ENCODE measurements at regions not wholly inside any gene's neighbourhood (a gene's known extent, or its start where the extent isn't known, plus 50 kb on each side); places are given as distances from the start of the nearest gene placed in this dataset.

GRCh38 chr14:52202151-52202550 is 65.3 kb upstream of the PTGDR start:
- no peaks in the 10 kb centered on the region for H3K27me3 ChIP-seq (ENCODE audit: insufficient read depth, poor library complexity, severe bottlenecking)
- TF ChIP-seq GABPA (IDR thresholded peaks at IDR 0.05; ENCODE audit: low read depth) (no peak), POLR2AphosphoS5 (IDR thresholded peaks at IDR 0.05; ENCODE audit: low read depth) (no peak), CTCF (IDR thresholded peaks at IDR 0.05; ENCODE audit: insufficient read depth, low read length) (no peak), REST (IDR thresholded peaks at IDR 0.05; ENCODE audit: insufficient replicate concordance, low read depth) (no peak)
- no peak overlapping the region for H3K27ac ChIP-seq (replicated peaks)
- DNase-seq (ENCODE audit: low read depth in 1 of 2, low spot score in 1 of 2): no peak
- H3K4me3 ChIP-seq (replicated peaks; ENCODE audit: insufficient read depth, low read length): no peak overlapping the region

GRCh38 chr14:52190337-52190931 is 77.1 kb upstream of the PTGDR start:
- no peak overlapping the region for H3K27ac ChIP-seq (replicated peaks)
- no peak for DNase-seq (ENCODE audit: low read depth in 1 of 2, low spot score in 1 of 2)
- no peak overlapping the region for H3K4me3 ChIP-seq (replicated peaks; ENCODE audit: insufficient read depth, low read length)
- H3K27me3 ChIP-seq (ENCODE audit: insufficient read depth, poor library complexity, severe bottlenecking): no peaks in the 10 kb centered on the region
- TF ChIP-seq GABPA (IDR thresholded peaks at IDR 0.05; ENCODE audit: low read depth) (no peak), POLR2AphosphoS5 (IDR thresholded peaks at IDR 0.05; ENCODE audit: low read depth) (no peak), REST (IDR thresholded peaks at IDR 0.05; ENCODE audit: insufficient replicate concordance, low read depth) (no peak), CTCF (IDR thresholded peaks at IDR 0.05; ENCODE audit: insufficient read depth, low read length) (no peak), SPI1 (IDR thresholded peaks at IDR 0.05; ENCODE audit: borderline replicate concordance, low read depth) (no peak)

- no peak overlapping the region for H3K4me3 ChIP-seq (replicated peaks; ENCODE audit: insufficient read depth, low read length)
- H3K27me3 ChIP-seq (ENCODE audit: insufficient read depth, poor library complexity, severe bottlenecking): no peaks in the 10 kb centered on the region
- H3K27ac ChIP-seq (replicated peaks): no peak overlapping the region
- TF ChIP-seq REST (IDR thresholded peaks at IDR 0.05; ENCODE audit: insufficient replicate concordance, low read depth) (no peak), GABPA (IDR thresholded peaks at IDR 0.05; ENCODE audit: low read depth) (no peak), POLR2AphosphoS5 (IDR thresholded peaks at IDR 0.05; ENCODE audit: low read depth) (no peak), CTCF (IDR thresholded peaks at IDR 0.05; ENCODE audit: insufficient read depth, low read length) (no peak), SPI1 (IDR thresholded peaks at IDR 0.05; ENCODE audit: borderline replicate concordance, low read depth) (no peak)
- DNase-seq (ENCODE audit: low read depth in 1 of 2, low spot score in 1 of 2): no peak
Observed at GRCh38 chr14:52189325-52189724, 78.2 kb upstream of the PTGDR start.

All from HL-60 (cell line).